Fibroblast of villous mesenchyme (primary cell): ENCODE measurements at regions not wholly inside any gene's neighbourhood (a gene's known extent, or its start where the extent isn't known, plus 50 kb on each side); places are given as distances from the start of the nearest gene placed in this dataset.

Source experiments
- DNase-seq: peaks from one replicate; pipeline ENCODE4 v3.0.0-alpha.2; 2010; ENCODE audit warnings: low read depth
- H3K4me3 ChIP-seq: 2 replicates; pipeline ENCODE4 v1.5.1; 2011; ENCODE audit warnings: low read depth, mild to moderate bottlenecking, low read length
- TF ChIP-seq, protein P1 (sequence below): IDR thresholded peaks from 2 replicates; pipeline ENCODE4 v1.5.1; 2012; ENCODE audit warnings: low read depth, mild to moderate bottlenecking, low read length; ENCODE audit not compliant: insufficient read depth

GRCh38 chr14:22465201-22465840 is 123.7 kb downstream of the DAD1 start:
- TF ChIP-seq, protein P1, sequence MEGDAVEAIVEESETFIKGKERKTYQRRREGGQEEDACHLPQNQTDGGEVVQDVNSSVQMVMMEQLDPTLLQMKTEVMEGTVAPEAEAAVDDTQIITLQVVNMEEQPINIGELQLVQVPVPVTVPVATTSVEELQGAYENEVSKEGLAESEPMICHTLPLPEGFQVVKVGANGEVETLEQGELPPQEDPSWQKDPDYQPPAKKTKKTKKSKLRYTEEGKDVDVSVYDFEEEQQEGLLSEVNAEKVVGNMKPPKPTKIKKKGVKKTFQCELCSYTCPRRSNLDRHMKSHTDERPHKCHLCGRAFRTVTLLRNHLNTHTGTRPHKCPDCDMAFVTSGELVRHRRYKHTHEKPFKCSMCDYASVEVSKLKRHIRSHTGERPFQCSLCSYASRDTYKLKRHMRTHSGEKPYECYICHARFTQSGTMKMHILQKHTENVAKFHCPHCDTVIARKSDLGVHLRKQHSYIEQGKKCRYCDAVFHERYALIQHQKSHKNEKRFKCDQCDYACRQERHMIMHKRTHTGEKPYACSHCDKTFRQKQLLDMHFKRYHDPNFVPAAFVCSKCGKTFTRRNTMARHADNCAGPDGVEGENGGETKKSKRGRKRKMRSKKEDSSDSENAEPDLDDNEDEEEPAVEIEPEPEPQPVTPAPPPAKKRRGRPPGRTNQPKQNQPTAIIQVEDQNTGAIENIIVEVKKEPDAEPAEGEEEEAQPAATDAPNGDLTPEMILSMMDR: no peak
- no peak for DNase-seq

GRCh38 chr14:22464422-22465142 is 124.4 kb downstream of the DAD1 start:
- DNase-seq: no peak
- TF ChIP-seq, protein P1: no peak
- no peak overlapping the region for H3K4me3 ChIP-seq

More at GRCh38 chr14:22465201-22465840, 123.7 kb downstream of the DAD1 start:
- H3K4me3 ChIP-seq: no peak overlapping the region

GRCh38 chr14:22463763-22464173 is 125.3 kb downstream of the DAD1 start:
- no peak overlapping the region for H3K4me3 ChIP-seq
- TF ChIP-seq, protein P1: no peak
- no peak for DNase-seq

DNA sequence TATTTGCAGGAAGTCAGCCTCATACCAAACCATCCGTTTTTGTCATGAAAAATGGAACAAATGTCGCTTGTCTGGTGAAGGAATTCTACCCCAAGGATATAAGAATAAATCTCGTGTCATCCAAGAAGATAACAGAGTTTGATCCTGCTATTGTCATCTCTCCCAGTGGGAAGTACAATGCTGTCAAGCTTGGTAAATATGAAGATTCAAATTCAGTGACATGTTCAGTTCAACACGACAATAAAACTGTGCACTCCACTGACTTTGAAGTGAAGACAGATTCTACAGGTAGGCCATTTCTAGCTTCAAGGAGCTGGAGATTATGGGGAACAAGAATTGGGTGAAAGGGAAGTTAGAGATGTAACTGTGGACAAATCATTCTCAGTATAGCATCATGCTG is 126.1 kb downstream of the DAD1 start:
- H3K4me3 ChIP-seq: no peak overlapping the region
- TF ChIP-seq, protein P1: no peak
- no peak for DNase-seq

DNA sequence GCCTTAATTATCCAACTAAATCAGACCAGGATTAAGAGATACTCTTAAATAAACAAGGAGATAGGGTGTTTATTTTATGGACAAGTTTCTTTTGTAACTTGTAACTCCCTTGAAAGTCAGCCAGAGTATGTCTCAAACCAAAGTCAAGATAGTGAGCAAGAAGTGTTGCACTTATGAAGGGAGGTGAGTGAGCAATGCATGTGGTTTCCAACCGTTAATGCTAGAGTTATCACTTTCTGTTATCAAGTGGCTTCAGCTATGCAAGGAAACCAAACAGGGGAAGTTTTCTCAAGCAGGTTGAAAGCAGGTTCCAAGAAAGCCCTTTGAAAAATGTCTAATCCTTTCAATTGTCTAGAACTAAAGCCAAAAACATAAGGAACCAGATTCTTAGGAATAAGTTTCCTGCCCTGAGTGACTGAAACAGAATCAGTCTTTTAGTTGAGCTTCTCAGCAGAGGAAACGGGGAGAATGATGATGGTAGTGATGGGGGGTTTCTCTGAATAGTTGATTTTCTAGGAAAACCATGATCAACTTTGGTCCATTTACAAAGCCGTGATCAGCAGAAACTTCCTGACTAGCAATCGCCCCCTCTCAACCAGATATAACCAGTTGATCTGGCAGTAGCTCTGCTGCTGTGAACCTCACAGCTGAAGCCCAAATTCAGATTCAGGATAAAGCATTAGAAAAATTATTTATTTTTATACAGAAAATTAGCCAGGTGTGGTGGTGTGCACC is 128.4 kb downstream of the DAD1 start:
- TF ChIP-seq, protein P1: no peak
- H3K4me3 ChIP-seq: no peak overlapping the region
- peak; percentile 62 for DNase-seq

GRCh38 chr14:22458737-22459136 is 130.3 kb downstream of the DAD1 start:
- TF ChIP-seq, protein P1: no peak

More at GRCh38 chr14:22458737-22459136, 130.3 kb downstream of the DAD1 start:
- no peak overlapping the region for H3K4me3 ChIP-seq
- DNase-seq: no peak
